ENCODE measurements at regions not wholly inside any gene's neighbourhood (a gene's known extent, or its start where the extent isn't known, plus 50 kb on each side); places are given as distances from the start of the nearest gene placed in this dataset.

- TF ChIP-seq, protein P1, sequence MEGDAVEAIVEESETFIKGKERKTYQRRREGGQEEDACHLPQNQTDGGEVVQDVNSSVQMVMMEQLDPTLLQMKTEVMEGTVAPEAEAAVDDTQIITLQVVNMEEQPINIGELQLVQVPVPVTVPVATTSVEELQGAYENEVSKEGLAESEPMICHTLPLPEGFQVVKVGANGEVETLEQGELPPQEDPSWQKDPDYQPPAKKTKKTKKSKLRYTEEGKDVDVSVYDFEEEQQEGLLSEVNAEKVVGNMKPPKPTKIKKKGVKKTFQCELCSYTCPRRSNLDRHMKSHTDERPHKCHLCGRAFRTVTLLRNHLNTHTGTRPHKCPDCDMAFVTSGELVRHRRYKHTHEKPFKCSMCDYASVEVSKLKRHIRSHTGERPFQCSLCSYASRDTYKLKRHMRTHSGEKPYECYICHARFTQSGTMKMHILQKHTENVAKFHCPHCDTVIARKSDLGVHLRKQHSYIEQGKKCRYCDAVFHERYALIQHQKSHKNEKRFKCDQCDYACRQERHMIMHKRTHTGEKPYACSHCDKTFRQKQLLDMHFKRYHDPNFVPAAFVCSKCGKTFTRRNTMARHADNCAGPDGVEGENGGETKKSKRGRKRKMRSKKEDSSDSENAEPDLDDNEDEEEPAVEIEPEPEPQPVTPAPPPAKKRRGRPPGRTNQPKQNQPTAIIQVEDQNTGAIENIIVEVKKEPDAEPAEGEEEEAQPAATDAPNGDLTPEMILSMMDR (conservative IDR thresholded peaks at IDR 0.05; ENCODE audit: low read depth, low read length): no peak
- no peak for TF ChIP-seq EZH2 (IDR thresholded peaks at IDR 0.05; ENCODE audit: low read length, unreplicated experiment)
These were observed 501.9 kb downstream of the TMEM135 start for GRCh38 chr11:87539596-87539995.

Data from PC-3 (cell line).